ENCODE measurements at regions not wholly inside any gene's neighbourhood (a gene's known extent, or its start where the extent isn't known, plus 50 kb on each side); places are given as distances from the start of the nearest gene placed in this dataset.

DNA sequence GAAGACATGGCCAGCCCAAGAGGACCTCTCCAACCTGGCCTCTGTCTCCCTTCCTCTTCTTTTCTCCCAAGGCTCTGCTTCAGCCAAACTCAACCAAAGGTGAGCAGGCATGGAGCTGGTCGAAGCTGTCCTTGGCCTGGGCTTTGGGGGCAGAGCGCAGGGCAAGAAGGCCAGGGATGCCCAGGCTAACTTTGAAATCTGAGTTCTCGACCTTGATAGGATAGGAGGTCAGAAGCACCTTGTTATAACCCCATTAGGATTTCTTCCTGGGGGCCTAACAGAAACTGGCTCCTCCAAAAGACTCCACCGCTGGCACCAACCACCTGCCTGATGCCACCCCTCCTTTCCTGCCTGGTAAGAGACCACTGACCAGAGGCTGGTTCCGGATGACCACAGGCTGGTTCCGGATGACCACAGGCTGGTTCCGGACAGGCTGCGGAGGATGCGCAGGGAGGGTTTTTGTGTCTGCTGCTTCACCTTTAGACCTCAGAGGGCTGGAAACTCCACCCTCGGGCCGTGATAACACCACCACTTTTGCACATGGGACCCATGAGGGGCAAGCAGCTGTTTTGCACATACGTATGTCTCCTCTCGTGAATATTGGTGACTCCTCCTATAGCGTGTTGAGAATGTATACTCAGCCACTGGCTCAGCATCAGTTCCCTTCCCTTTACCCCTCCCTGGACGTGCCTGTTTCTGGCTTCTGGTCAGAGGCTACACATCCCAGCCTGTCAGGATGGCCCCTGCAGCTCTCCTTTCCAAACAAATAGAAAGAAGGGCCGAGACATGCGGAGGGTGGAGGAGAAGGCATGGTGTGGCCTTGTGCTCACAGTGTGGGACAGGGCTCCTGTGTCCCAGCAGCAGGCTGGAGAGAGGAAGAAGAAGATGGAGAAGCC is 140.1 kb downstream of the DNAJB6 start (continued):
- TF ChIP-seq POLR2A (IDR thresholded peaks at IDR 0.05; ENCODE audit: control extremely low read depth in 1 of 2, low read depth in 2 of 2, low read length in 2 of 2) (no peak), TAF7 (optimal IDR thresholded peaks at IDR 0.05; ENCODE audit: borderline replicate concordance, low read depth, low read length) (no peak)
- TF ChIP-seq, protein P1, sequence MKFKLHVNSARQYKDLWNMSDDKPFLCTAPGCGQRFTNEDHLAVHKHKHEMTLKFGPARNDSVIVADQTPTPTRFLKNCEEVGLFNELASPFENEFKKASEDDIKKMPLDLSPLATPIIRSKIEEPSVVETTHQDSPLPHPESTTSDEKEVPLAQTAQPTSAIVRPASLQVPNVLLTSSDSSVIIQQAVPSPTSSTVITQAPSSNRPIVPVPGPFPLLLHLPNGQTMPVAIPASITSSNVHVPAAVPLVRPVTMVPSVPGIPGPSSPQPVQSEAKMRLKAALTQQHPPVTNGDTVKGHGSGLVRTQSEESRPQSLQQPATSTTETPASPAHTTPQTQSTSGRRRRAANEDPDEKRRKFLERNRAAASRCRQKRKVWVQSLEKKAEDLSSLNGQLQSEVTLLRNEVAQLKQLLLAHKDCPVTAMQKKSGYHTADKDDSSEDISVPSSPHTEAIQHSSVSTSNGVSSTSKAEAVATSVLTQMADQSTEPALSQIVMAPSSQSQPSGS (IDR thresholded peaks at IDR 0.05; ENCODE audit: low read length): no peak
